Left ventricle myocardium inferior (tissue), 1 donor: ENCODE measurements at regions not wholly inside any gene's neighbourhood (a gene's known extent, or its start where the extent isn't known, plus 50 kb on each side); places are given as distances from the start of the nearest gene placed in this dataset.

ENCODE experiments used
- DNase-seq: peaks from one replicate; pipeline ENCODE4 v3.0.0-alpha.2; 2020
- H3K27ac ChIP-seq: fragments of 200-600 bp; replicated peaks from 2 replicates; pipeline ENCODE4 v1.8.0; 2021
- H3K27me3 ChIP-seq: fragments of 200-600 bp; 2 replicates; pipeline ENCODE4 v1.8.0; 2021; ENCODE audit warnings: low read depth
- H3K36me3 ChIP-seq: fragments of 200-600 bp; 2 replicates; pipeline ENCODE4 v1.8.0; 2021
- H3K4me1 ChIP-seq: fragments of 200-600 bp; 2 replicates; pipeline ENCODE4 v1.8.0; 2021
- H3K4me3 ChIP-seq: fragments of 200-600 bp; 2 replicates; pipeline ENCODE4 v1.8.0; 2021; ENCODE audit warnings: mild to moderate bottlenecking, moderate library complexity
- H3K9me3 ChIP-seq: fragments of 200-600 bp; replicated peaks from 2 replicates; pipeline ENCODE4 v1.8.0; 2021
- intact Hi-C: fragments of 100-400 bp; cut with micrococcal nuclease; formaldehyde crosslinking; loops from one replicate; pipeline ENCODE4 v1.11.0; 2022
- TF ChIP-seq, protein P1 (sequence below): fragments of 200-600 bp; IDR thresholded peaks from 2 replicates; pipeline ENCODE4 v1.8.0; 2021; ENCODE audit warnings: antibody characterized with exemption, mild to moderate bottlenecking, borderline replicate concordance
- donor health status: DM: no; HTN: yes; CAD: no; lungs with severe emphysema.

DNA sequence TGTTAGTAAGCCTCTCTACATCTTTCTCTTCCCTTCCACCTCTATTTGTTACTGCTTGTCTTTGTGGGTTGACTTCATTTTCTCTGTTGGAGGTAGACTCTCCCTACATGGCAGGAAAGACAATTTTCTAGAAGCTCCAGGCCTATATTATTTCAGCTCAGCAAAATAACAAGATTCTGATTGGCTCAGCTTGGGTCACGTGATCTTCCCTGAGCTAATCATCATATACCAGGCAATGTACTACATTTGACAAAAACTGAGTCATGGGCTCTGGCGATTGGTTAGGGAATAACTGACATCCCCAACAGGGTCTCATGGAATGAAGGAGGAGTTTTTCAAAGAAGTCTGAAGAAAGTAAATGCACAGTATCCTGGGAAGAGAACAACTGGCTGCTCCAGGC lies 65.6 kb upstream of the NR3C1 start:
- TF ChIP-seq, protein P1, sequence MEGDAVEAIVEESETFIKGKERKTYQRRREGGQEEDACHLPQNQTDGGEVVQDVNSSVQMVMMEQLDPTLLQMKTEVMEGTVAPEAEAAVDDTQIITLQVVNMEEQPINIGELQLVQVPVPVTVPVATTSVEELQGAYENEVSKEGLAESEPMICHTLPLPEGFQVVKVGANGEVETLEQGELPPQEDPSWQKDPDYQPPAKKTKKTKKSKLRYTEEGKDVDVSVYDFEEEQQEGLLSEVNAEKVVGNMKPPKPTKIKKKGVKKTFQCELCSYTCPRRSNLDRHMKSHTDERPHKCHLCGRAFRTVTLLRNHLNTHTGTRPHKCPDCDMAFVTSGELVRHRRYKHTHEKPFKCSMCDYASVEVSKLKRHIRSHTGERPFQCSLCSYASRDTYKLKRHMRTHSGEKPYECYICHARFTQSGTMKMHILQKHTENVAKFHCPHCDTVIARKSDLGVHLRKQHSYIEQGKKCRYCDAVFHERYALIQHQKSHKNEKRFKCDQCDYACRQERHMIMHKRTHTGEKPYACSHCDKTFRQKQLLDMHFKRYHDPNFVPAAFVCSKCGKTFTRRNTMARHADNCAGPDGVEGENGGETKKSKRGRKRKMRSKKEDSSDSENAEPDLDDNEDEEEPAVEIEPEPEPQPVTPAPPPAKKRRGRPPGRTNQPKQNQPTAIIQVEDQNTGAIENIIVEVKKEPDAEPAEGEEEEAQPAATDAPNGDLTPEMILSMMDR = no peak
- no peaks in the 10 kb centered on the region for H3K36me3 ChIP-seq
- no peak overlapping the region for H3K4me3 ChIP-seq
- intact Hi-C loops = no loop called here
- H3K27ac ChIP-seq = no peak overlapping the region
- no peaks in the 10 kb centered on the region for H3K27me3 ChIP-seq
- peaks cover 19% of the 10 kb centered on the region for H3K4me1 ChIP-seq
- no peak for DNase-seq
- no peaks in the 10 kb centered on the region for H3K9me3 ChIP-seq

DNA sequence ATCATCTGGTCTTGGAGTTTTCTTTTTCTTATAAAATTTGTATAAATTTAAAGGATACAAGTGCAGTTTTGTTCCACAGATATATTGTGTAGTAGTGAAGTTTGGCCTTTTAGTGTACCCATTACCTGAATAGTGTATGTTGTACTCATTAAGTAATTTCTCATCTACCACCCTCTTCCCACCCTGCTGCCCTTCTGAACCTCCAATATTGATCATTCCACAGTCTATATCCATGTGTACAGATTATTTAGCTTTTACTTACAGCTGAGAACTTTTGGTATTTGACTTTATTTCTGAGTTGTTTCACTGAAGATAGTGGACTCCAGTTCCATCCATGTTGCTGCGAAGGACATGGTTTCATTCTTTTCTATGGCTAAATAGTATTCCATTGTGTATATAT lies 63.1 kb upstream of the NR3C1 start:
- Histone ChIP-seq H3K36me3 (no peaks in the 10 kb centered on the region), H3K9me3 (no peaks in the 10 kb centered on the region), H3K27ac (no peak overlapping the region), H3K4me1 (peaks cover 10% of the 10 kb centered on the region), H3K4me3 (no peak overlapping the region), H3K27me3 (no peaks in the 10 kb centered on the region)
- TF ChIP-seq, protein P1 = no peak
- intact Hi-C loops = no loop called here
- no peak for DNase-seq

DNA sequence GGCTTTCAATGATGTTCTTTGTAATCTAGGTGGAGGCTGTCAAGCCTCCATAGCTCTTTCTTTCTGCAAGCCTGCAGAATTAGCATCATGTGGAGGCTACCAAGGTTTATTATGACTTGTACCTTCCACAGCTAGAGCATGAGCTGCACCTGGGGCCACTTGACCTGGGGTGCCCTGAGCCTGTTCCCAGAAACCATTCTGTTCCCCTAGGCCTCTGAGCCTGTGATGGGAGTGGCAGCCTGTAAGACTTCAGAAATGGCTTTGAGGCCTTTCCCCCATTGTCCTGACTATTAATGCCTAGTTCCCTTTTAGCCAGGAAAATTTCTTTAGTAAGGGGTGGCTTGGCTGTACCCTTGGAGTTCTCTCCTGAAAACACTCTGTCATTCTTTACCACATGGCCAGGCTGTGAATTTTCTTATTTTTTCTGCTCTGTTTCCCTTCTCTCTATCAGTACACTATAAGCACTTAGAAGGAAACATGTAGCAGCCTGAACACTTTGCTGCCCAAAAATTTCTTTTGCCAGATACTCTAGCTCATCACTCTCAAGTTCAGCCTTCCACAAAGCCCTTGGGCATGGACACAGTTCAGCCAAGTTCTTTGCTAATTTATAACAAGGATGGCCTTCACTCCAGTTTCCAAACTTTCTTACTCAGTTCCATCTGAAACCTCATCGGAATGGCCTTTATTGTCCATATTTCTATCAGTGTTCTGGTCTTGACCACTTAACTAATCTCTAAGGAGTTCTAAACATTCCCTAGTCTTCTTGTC lies 61.4 kb upstream of the NR3C1 start:
- no peak overlapping the region for H3K27ac ChIP-seq
- H3K27me3 ChIP-seq = no peaks in the 10 kb centered on the region
- H3K4me3 ChIP-seq = no peak overlapping the region
- TF ChIP-seq, protein P1 = no peak
- H3K4me1 ChIP-seq = no peaks in the 10 kb centered on the region
- intact Hi-C loops = no loop called here
- H3K9me3 ChIP-seq = no peaks in the 10 kb centered on the region
- no peaks in the 10 kb centered on the region for H3K36me3 ChIP-seq
- DNase-seq = no peak

DNA sequence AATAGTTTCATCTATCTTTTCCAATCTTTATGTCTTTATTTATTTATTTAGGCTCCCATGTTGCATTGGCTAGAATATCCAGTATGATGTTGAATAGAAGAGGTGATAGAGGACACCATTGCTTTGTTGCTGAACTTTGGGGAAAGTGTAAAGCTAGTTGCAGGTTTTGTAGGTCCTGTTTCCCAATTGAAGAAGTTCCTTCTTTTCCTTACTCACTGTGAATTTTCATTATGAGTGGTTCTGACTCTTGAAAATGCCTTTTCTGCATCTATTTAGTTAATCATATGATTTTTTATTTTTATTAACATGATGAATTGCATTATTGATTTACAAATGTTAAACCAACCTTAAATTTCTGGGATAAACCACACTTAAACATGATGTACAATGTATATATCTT lies 58.9 kb upstream of the NR3C1 start:
- no peak overlapping the region for H3K27ac ChIP-seq
- no peaks in the 10 kb centered on the region for H3K36me3 ChIP-seq
- TF ChIP-seq, protein P1 = no peak
- intact Hi-C loops = no loop called here
- DNase-seq = no peak
- H3K4me3 ChIP-seq = no peak overlapping the region
- H3K9me3 ChIP-seq = no peaks in the 10 kb centered on the region
- H3K27me3 ChIP-seq = no peaks in the 10 kb centered on the region
- H3K4me1 ChIP-seq = no peaks in the 10 kb centered on the region

DNA sequence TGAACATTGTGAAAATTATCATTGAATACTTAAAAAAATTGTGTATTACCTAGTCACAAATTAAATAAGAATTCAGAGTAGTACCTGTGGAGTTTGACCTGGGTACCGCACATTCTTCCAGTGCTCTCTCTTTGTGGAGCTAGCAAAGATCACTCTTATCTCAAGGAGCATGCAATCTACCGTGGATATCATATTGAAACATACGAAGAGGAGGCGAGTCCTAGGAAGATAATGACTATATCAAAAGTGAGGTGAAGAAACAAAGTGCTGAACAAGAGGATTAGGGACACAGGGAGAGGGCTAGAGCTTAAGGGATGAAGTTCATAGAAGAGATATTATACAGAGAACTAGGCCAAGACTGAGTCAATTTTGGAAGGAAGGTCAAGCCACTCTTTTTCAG lies 55.9 kb upstream of the NR3C1 start:
- Histone ChIP-seq H3K4me3 (no peak overlapping the region), H3K36me3 (no peaks in the 10 kb centered on the region), H3K27ac (no peak overlapping the region), H3K27me3 (no peaks in the 10 kb centered on the region), H3K4me1 (no peaks in the 10 kb centered on the region), H3K9me3 (no peaks in the 10 kb centered on the region)
- intact Hi-C loops = no loop called here
- DNase-seq = no peak
- TF ChIP-seq, protein P1 = no peak
